Tongue (tissue), 1 donor: ENCODE measurements at regions not wholly inside any gene's neighbourhood (a gene's known extent, or its start where the extent isn't known, plus 50 kb on each side); places are given as distances from the start of the nearest gene placed in this dataset.

Source experiments
- DNase-seq: peaks from one replicate; pipeline ENCODE4 v3.0.0-alpha.2; 2015

- no peak for DNase-seq
Measured at GRCh38 chr9:91099436-91099835, 262.3 kb downstream of the AUH start.

DNA sequence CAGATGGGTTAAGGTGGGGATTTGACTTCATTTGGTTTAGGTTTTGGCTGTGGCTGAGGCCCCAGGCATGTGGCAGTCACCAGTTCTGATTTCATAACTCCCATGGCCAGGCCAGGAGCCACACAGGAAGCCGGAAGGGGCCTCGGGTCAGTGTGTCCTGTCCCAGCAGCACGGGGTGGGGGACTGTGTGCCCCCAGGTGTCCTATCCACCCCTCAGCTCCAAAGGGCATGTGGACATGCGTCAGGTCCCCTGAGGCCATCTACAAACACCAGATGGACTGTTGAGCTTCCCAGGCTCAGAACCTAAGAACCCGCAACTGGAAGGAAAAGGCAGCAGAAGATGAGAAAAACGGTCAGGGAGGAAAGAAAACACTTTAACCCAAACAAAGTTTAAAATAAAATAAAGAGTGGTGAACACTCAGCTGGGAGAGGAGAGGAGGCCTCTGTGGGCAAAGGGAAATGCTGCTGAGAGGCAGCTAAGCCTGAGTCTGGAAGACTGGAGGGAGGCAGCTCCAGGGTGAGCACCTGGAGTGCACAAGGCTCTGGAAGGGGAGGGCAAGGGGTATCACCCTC, 260.8 kb downstream of the AUH start:
- DNase-seq: no peak

- no peak for DNase-seq
Measured at GRCh38 chr9:91101611-91102168, 260.0 kb downstream of the AUH start.

DNA sequence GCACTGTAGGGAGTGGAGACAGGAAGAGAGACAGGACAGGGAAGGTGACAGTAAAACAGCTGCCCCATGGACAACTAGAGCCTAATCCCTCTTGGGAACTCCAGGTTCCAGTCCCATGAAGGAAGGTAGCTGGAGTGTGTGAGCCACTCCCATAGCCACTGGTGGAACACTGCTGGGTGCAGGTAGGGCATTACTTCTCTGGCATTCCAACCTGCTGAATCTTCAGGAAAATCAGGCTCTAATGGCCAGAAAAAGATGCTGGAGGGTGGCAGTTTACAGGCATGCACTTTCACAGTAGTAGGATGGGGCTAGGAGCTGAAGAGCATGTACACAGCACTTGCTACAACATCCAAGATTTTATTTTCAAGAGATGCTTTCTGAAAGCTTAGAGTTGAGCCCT, 259.4 kb downstream of the AUH start:
- DNase-seq: no peak

GRCh38 chr9:91103931-91104330, 257.8 kb downstream of the AUH start:
- DNase-seq: no peak

DNA sequence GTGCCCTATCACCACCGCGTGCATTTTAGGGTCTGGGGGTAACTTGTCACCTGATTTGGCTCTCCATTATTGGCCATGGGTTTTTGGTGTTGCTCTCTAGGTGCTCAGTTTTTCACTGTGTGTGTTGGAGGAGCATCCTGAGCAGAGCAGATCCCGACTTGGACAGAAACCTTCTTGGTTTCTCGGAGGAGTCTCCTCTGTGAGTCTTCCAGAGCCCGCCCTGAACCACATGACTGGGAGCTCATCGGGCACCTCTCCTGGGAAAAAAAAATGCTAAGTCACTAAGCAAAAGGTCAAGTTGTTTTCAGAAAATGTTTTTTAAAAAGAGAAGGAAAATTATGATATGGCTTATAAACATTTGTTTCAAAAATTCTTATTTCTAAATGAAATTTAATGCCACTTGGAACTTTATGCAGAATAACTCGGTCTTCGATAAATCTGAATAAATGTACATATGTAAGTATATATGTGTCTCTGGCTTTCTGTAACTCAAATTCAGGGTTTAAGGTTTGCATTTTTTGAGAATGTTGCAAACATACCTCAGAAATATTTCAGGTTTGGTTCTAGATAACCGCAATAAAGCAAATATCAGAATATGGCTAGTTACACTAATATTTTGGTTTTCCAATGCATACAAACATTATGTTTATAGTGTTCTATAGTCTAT, 255.2 kb downstream of the AUH start:
- DNase-seq: no peak

GRCh38 chr9:91111226-91111625, 250.5 kb downstream of the AUH start:
- DNase-seq: no peak

GRCh38 chr9:91111876-91112275, 249.8 kb downstream of the AUH start:
- DNase-seq: no peak

DNA sequence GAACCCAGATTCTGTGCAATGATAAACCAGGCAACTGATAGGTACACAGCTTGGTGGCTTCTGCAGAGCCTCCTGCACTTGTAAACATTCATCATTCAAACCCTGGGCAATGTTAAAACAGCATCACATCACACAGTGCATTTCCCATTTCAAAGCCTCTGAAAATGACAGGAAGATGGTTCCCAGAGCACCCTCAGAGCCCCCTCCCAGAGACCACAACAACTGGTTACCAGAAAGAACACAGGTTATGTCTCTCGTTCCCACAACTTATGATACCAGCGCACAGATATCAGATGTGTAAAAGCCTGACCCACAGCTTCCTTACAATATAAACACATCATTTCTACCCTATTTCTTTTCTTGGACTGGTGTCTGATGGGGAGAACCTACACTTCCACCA, 248.7 kb downstream of the AUH start:
- DNase-seq: no peak

GRCh38 chr9:91114450-91114849, 247.3 kb downstream of the AUH start:
- DNase-seq: no peak

DNA sequence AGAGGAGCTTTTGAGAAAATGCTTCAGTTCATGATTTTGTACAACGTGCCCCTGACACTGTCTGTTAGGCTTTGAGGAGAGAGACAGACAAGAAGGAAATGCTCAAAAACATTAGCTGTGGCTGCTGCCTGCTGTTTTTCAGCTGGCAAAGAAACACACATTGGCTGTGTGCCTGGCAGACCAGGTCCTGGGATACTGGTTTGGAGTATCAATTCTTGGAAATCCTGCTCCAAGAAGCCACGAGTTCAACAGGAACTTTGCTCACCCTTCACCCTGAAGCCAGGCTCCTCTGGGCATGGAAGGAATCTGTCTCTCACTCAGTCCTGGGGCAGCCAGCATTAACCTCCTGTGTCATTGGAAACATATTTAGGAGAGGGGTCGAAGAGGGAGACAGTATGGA, 245.5 kb downstream of the AUH start:
- DNase-seq: peak; percentile 17

- no peak for DNase-seq
Measured at GRCh38 chr9:91116711-91117110, 245.0 kb downstream of the AUH start.

DNA sequence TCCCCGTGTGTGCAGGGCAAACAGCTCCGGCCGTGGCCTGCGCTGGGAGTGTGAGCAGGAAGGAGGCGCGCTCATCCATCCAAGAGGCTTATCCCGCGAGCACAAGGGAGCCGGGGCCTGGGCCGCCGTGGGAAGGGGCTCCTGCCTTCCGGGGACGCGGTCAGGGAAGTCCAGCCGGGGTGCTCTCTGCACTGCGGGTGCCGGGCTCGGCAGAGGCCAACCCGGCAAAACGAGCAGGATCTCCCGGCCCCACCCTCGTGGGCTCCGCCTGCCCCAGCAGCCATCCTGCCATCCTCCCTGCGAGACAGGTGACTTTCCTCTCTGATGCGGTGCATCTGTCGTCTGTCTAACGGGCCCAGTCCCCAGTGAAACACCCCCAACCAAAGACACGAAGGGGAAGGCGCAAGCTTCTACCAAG, 244.2 kb downstream of the AUH start:
- DNase-seq: no peak

DNA sequence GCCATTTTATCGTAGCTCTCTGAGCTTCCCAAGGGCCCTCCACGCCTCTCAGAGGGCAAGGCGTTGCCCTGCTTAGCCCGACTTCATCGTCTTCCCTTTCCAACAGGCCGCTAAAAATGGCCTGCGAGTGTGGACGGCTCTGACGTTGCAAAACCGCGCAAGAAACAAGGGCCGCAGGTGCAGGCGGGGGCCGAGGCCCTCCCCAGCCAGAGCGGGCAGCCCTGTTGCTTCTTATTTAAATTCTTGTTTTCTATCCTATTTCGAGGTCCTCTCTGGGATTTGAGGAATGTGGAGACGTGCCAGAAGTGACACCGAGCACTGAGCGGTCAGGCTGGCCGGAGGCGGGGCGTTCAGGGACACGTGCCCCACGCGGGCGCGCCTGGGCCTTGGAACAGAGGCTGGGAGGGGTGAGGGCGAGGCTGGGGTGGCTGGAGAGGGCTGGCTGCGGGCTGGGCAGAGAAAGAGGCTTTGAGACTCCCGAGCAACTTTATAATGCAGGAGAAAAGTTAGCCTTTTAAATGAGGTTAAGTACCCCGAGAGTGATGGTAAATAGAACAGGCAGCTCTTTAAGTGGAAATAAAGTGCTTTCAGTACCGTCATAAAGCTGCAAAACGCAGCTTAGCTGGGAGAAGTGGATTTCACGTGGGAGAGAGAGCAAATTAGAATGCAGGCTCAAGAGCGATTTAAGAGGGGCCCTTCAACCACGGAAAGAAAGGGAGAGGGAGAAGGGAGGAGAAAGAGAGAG, 243.6 kb downstream of the AUH start:
- peak; percentile 92 for DNase-seq

DNA sequence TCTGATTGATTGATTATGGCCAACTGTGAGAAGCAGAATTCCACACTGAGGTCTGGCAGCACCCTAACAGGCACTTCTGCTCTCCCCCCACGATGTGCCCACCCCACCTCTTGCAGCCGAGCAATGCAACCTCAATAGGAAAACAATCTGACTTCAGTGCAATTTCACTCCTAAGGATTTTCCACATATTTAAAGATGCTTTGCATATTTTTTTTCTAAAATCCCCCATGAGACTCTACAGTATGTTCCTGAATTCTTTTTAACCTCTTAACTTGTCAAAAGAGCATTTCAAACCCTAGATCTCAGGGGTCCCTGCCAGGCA, 243.1 kb downstream of the AUH start:
- DNase-seq: no peak

DNA sequence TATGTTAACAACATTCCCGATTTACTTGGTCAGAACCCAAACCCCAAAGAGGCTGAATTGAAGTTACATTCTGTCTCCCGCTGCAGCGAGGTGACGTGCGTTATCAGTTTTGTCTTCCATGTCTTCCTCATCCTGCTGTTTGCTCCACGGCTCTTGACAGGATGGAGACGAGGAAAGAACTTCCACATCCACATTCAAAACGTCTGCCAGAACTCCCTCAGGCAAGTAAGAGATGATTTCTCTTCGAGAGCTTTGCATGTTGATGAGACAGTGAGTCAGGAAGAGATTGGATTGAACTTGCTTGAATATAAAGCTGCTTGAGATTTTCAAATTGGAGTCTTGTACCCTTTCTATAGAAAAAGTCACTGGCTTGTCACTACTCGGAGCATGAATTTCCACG, 242.6 kb downstream of the AUH start:
- DNase-seq: peak; percentile 46

DNA sequence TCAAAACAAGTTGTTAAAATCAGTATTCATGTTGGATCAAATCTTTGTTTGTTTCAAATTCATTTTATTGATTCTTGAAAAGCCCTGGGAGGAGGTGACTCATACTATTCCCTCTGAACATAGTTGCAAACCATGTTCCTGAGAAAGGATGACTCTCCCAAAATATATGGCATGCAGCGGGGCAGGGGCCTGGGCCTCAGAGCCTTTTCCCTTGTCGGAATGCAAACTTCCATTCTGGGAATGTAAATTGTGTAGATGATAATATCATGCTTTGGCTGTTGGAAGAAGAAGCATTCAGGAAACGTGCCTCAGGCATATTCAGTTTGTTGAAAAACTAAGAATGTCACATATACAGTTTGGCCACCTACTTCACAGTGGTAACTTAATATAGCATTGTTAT, 242.0 kb downstream of the AUH start:
- peak; percentile 32 for DNase-seq

DNA sequence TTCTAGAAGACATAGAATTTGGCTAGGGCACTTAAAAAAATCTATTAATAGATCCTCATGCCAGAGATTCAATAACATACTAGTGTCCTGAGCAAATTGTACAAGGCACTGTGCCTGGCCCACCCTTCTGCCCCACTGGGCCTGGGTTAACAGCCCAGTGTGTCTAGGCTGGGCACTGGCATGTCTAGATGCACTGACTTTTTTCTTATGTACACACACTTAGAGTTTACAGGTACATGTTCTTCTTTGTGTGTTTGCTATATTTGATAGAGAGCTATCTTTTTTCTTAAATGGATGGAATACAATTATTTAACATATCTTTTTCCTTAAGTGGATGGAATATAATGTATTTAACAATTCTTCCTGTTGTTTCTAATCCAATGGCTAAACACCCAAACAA, 241.5 kb downstream of the AUH start:
- no peak for DNase-seq

GRCh38 chr9:91122755-91123154, 239.0 kb downstream of the AUH start:
- DNase-seq: no peak

DNA sequence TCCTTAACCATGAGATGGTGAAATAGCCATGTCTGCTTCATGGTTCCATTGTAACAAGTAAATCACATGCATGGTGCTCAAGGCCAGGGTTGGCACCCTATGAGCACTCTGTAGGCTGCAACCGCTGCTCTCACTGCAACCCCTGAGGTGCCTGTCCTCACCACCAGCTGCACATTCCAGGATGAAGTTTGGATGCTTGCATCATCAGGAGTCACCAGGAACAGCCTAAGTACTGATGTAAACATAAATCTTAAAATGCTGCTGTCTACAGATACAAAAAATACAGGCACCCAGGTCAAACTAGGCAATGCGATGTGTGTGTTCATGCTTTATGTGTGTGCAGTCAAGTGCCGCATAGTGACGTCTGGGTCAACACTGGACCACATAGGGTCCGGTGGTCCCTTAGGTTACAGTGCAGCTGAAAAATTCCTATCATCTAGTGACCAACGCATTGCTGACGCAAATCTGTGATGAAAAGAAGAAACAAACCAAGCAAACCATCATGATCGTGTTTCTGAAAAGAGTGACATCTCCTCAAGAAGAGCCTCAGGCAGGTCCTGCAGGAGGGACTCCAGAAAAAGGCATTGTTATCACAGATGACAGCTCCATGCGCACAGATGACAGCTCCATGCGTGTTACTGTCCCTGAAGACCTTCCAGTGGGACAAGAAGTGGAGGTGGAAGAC, 234.8 kb downstream of the AUH start:
- no peak for DNase-seq

DNA sequence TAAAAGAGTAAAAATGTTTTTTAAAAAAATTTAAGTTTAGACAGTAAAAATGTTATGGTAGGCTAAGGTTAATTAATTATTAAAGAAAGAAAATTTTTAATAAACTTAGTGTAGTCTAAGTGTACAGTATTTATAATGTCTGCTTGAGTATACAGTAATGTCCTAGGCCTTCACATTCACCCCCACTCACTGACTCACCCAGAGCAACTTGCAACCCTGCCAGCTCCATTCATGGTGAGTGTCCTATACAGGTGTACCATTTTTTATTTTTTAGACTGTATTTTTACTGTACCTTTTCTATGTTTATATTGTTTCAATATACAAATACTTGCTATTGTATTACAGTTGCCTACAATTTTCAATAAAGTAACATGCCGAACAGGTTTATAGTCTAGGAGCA, 234.1 kb downstream of the AUH start:
- DNase-seq: no peak

DNA sequence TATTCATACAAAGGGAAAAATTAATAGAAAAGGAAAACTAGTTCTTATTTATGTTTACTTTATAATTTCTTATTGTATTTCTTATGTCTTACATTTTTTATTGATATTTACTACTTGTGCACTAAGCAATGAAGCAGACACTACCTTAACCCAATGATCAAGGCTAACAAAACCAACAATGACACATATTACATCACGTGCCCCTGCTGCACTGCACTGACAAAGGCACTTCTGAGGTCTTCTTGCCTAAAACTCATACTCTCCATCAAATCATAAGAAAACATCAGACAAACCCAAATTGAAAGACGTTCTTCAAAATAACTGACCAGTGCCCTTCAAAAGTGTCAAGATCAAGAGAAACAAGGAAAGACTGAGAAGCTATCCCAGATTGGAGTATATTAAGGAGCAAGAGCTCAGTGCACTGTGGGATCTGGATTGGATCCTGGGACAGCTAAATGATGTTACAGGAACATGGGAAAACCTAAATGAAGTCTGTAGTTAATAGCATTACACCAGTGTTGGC, 230.9 kb downstream of the AUH start:
- DNase-seq: no peak

GRCh38 chr9:91131433-91131839, 230.3 kb downstream of the AUH start:
- no peak for DNase-seq
